WERI-Rb-1 (cell line): ENCODE measurements at regions not wholly inside any gene's neighbourhood (a gene's known extent, or its start where the extent isn't known, plus 50 kb on each side); places are given as distances from the start of the nearest gene placed in this dataset.

ENCODE experiments used
- DNase-seq: peaks from one replicate; pipeline ENCODE4 v3.0.0-alpha.2; 2020
- H3K27ac ChIP-seq: fragments of 250-450 bp; sonication (Bioruptor Pico); 2 replicates; pipeline ENCODE4 v1.5.1; 2020; ENCODE audit warnings: mild to moderate bottlenecking, moderate library complexity
- H3K27me3 ChIP-seq: fragments of 250-450 bp; sonication (Bioruptor Pico); 2 replicates; pipeline ENCODE4 v1.5.1; 2021; ENCODE audit warnings: mild to moderate bottlenecking, low read depth, moderate library complexity; ENCODE audit not compliant: insufficient read depth, severe bottlenecking
- H3K36me3 ChIP-seq: fragments of 250-450 bp; sonication (Bioruptor Pico); 2 replicates; pipeline ENCODE4 v1.5.1; 2020; ENCODE audit warnings: mild to moderate bottlenecking, moderate library complexity
- H3K4me3 ChIP-seq: 2 replicates; pipeline ENCODE4 v1.5.1; 2011; ENCODE audit warnings: low read depth, mild to moderate bottlenecking, control low read depth, low read length
- H3K9me3 ChIP-seq: fragments of 250-450 bp; sonication (Bioruptor Pico); 2 replicates; pipeline ENCODE4 v1.5.1; 2021; ENCODE audit warnings: mild to moderate bottlenecking, moderate library complexity; ENCODE audit not compliant: severe bottlenecking
- TF ChIP-seq, protein P1 (sequence below): IDR thresholded peaks from 2 replicates; pipeline ENCODE4 v1.5.1; 2011; ENCODE audit warnings: low read depth, mild to moderate bottlenecking, control low read depth, inconsistent platforms, low read length

DNA sequence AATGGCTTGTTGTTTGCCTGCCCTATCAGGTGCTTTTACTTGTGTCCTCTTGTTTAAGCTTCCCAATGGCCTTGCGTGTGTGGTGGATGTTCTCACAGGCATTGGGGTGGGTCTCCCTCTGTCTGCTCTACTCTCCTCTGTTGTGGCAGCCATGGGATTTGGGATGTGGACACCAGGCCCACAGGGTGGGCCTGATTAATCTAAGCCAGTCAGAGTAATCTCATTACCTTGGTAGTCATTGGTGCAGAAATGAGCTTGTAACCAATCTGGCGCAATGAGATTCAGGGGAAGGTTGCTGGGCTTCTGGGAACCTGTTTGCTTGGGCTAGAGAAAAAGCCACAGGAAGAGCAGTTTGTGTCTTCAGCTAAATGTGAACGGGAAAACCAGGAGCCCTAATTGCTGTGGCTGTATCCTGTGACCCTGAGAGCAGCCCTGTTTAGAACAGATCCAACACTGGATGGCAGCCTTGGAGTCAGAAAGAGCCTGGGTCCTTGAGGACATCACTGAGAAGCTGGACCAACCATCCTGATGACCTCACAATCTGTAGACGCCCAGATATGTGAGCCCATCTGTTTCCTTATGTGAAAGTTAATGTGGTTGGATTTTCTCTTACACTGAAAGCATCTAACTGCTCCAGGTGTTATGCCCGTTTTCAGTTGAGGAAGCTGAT is 157.3 kb upstream of the UBE2E1 start:
- TF ChIP-seq, protein P1, sequence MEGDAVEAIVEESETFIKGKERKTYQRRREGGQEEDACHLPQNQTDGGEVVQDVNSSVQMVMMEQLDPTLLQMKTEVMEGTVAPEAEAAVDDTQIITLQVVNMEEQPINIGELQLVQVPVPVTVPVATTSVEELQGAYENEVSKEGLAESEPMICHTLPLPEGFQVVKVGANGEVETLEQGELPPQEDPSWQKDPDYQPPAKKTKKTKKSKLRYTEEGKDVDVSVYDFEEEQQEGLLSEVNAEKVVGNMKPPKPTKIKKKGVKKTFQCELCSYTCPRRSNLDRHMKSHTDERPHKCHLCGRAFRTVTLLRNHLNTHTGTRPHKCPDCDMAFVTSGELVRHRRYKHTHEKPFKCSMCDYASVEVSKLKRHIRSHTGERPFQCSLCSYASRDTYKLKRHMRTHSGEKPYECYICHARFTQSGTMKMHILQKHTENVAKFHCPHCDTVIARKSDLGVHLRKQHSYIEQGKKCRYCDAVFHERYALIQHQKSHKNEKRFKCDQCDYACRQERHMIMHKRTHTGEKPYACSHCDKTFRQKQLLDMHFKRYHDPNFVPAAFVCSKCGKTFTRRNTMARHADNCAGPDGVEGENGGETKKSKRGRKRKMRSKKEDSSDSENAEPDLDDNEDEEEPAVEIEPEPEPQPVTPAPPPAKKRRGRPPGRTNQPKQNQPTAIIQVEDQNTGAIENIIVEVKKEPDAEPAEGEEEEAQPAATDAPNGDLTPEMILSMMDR: peak; percentile 18; the same call in 1 of the 2 replicates
- peak; percentile 34 for DNase-seq

DNA sequence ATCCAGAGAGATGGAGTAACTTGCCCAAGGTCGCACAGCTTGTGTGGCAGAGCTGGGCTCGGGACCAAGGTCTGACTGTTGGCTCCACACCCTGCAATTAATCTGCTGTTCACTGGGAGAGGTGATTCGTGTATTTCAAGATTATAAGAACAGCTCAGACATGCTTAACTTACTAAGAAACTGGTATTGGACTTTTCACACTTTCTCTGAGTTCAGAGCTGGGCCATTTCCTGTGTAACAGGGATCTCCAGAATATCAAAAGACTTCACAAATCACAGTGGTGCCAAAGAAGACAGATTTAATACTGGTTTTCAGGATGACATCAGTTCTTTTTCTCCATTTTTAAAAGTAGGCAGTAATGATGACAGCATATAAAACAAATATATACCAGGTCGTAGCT is 156.8 kb upstream of the UBE2E1 start:
- no peaks in the 10 kb centered on the region for H3K36me3 ChIP-seq
- H3K27ac ChIP-seq: no peak overlapping the region
- no peak for DNase-seq
- H3K9me3 ChIP-seq: no peaks in the 10 kb centered on the region
- no peak overlapping the region for H3K4me3 ChIP-seq
- no peaks in the 10 kb centered on the region for H3K27me3 ChIP-seq
- TF ChIP-seq, protein P1: no peak

More for the DNA sequence above, 157.3 kb upstream of the UBE2E1 start:
- Histone ChIP-seq H3K36me3 (no peaks in the 10 kb centered on the region), H3K27ac (no peak overlapping the region), H3K9me3 (no peaks in the 10 kb centered on the region), H3K27me3 (no peaks in the 10 kb centered on the region), H3K4me3 (no peak overlapping the region)

DNA sequence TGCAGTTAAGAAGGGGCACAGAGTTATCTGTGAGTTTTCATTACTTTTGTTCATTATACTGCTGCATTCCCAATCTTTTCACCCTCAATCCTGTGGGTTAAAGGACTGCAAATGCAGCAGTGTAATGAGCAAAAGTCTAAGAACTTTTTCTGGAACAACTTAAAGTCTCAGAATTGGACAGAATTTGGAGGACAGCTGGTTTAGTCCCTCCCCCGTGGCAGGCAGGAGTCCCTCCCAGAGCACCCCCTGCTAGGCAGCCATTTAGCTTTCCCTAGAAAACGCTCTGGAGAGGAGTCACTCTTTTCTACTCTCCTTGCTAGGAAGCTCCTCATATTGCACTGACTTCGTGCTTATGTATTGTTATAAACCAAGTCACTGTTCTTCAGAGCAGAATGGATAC is 156.3 kb upstream of the UBE2E1 start:
- H3K27me3 ChIP-seq: no peaks in the 10 kb centered on the region
- H3K4me3 ChIP-seq: no peak overlapping the region
- no peaks in the 10 kb centered on the region for H3K9me3 ChIP-seq
- TF ChIP-seq, protein P1: no peak
- no peak for DNase-seq
- H3K27ac ChIP-seq: no peak overlapping the region
- H3K36me3 ChIP-seq: no peaks in the 10 kb centered on the region

DNA sequence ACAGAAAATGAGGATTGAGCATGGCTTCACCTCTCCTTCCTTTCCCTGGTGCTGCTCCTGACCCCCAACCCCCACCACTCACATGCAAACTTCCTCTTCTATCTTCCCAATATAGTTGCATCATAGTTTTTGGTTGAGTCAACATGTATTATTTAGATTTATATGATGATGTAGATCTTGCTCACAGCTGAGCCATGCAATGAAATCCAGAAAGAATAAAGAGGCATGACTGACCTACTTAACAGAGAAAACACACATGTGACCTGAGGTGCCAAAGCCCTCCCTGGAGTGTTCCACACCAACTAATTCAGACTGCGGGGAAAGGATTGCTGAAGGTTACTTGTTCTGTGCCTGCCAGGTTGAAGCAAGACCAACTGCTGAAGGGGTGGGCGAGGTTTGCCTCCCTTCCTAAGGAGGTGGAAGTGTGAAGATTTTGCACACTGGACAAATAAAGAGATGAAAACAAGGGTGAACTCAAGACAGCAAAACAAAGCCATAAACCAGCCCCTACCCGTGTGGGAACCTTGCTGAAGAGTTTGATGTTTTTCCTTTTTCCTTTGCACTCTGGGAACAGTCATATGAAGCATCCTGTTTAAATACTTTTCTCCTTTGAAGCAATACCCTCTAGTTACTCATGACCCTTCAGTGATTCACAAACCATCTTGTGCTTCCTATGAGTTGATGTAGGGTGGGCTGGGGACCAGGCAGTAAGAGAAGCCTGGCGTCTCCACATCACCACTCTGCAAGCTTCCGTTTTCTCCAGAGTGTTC is 155.2 kb upstream of the UBE2E1 start:
- DNase-seq: no peak
- Histone ChIP-seq H3K36me3 (no peaks in the 10 kb centered on the region), H3K9me3 (no peaks in the 10 kb centered on the region), H3K27me3 (no peaks in the 10 kb centered on the region), H3K27ac (no peak overlapping the region), H3K4me3 (no peak overlapping the region)
- TF ChIP-seq, protein P1: no peak

DNA sequence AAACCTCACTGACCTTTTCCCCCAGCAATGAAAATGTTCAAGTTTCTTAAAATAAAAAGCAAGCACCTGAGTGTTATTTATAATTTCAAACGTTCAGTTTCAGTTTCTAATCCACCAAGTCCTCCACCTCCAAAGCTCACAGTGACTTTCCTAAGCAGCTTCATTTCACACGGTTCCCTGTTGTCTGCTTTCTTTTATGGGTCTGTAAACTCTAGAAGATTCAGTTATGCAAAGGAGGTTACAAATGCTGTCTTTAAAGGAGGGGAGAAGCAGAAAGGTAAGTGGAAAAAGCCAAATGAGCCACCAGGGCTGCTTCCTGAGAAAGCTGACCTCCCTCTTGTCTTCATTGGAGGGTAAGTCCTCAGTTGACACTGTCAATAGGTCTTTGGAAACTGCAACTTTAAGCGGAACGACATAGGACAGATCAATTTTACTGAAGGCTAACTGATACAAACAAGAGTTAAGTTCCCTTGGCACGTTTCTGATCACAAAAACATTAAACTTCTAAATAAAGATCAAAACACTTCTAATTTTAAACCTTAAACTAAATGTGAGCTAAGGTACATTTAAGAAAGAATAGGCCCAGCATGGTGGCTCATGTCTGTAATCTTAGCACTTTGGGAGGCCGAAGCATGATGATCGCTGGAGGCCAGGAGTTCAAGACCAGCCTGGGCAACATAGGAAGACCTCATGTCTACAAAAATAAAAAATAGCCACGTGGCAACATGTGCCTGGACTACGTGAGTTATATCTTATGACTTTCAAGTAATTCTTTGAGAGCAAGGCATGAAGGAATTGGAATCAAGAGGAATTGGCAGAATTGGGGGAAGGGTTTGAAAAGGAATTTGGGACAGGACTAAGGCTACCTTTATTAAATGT is 151.9 kb upstream of the UBE2E1 start:
- TF ChIP-seq, protein P1: no peak
- no peaks in the 10 kb centered on the region for H3K27me3 ChIP-seq
- no peak overlapping the region for H3K27ac ChIP-seq
- DNase-seq: no peak
- no peaks in the 10 kb centered on the region for H3K36me3 ChIP-seq
- no peak overlapping the region for H3K4me3 ChIP-seq
- no peaks in the 10 kb centered on the region for H3K9me3 ChIP-seq
